NT2/D1 (cell line): ENCODE measurements at regions not wholly inside any gene's neighbourhood (a gene's known extent, or its start where the extent isn't known, plus 50 kb on each side); places are given as distances from the start of the nearest gene placed in this dataset.

Experiments
- YY1 ChIP-seq: IDR thresholded peaks from 2 replicates; pipeline ENCODE4 v1.6.1; 2011; ENCODE audit not compliant: insufficient read length, insufficient read depth
- ZNF274 ChIP-seq: IDR thresholded peaks from 2 replicates; pipeline ENCODE4 v1.6.1; 2011; ENCODE audit warnings: mild to moderate bottlenecking, low read depth, low read length

GRCh38 chr5:105630803-105631202 lies 2039.9 kb downstream of the EFNA5 start:
- TF ChIP-seq ZNF274 (no peak), YY1 (no peak)
